ENCODE measurements at regions not wholly inside any gene's neighbourhood (a gene's known extent, or its start where the extent isn't known, plus 50 kb on each side); places are given as distances from the start of the nearest gene placed in this dataset.

- DNase-seq (ENCODE audit: low spot score) = no peak
- Histone ChIP-seq H3K36me3 (replicated peaks; ENCODE audit: insufficient read depth, low read depth) (no peaks in the 10 kb centered on the region), H3K4me1 (ENCODE audit: insufficient read depth) (peaks cover 10% of the 10 kb centered on the region), H3K9me2 (replicated peaks; ENCODE audit: insufficient read depth) (no peaks in the 10 kb centered on the region), H4K20me1 (ENCODE audit: insufficient read depth, poor library complexity, severe bottlenecking) (no peaks in the 10 kb centered on the region), H3K27me3 (no peaks in the 10 kb centered on the region), H3K4me2 (no peak overlapping the region), H3K27ac (no peak overlapping the region), H3K4me3 (no peak overlapping the region), H2AFZ (no peak overlapping the region), H3K79me2 (no peaks in the 10 kb centered on the region), H3K9me3 (ENCODE audit: low read depth) (no peaks in the 10 kb centered on the region)
- WGBS (ENCODE audit: low lambda C conversion rate, missing lambda C conversion rate) = 50% methylated on average over 9 of the region's 9 CpGs
- TF ChIP-seq EZH2 (IDR thresholded peaks at IDR 0.05; ENCODE audit: borderline replicate concordance) (no peak), CTCF (IDR thresholded peaks at IDR 0.05; ENCODE audit: poor library complexity) (no peak), EZH2phosphoT487 (IDR thresholded peaks at IDR 0.05; ENCODE audit: low read depth, severe bottlenecking, unreplicated experiment) (no peak)
These were observed 476.6 kb downstream of the ZNF536 start for GRCh38 chr19:30848636-30849425.

GRCh38 chr19:30846102-30846501, 473.9 kb downstream of the ZNF536 start:
- no peak overlapping the region for H3K4me2 ChIP-seq
- no peaks in the 10 kb centered on the region for H3K79me2 ChIP-seq
- no peaks in the 10 kb centered on the region for H3K9me3 ChIP-seq (ENCODE audit: low read depth)
- no peaks in the 10 kb centered on the region for H4K20me1 ChIP-seq (ENCODE audit: insufficient read depth, poor library complexity, severe bottlenecking)
- H3K27me3 ChIP-seq = no peaks in the 10 kb centered on the region
- H3K4me3 ChIP-seq = no peak overlapping the region
- DNase-seq (ENCODE audit: low spot score) = no peak
- no peak overlapping the region for H2AFZ ChIP-seq
- no peaks in the 10 kb centered on the region for H3K36me3 ChIP-seq (replicated peaks; ENCODE audit: insufficient read depth, low read depth)
- peaks cover 10% of the 10 kb centered on the region for H3K4me1 ChIP-seq (ENCODE audit: insufficient read depth)
- TF ChIP-seq EZH2 (IDR thresholded peaks at IDR 0.05; ENCODE audit: borderline replicate concordance) (no peak), CTCF (IDR thresholded peaks at IDR 0.05; ENCODE audit: poor library complexity) (no peak), EZH2phosphoT487 (IDR thresholded peaks at IDR 0.05; ENCODE audit: low read depth, severe bottlenecking, unreplicated experiment) (no peak)
- no peak overlapping the region for H3K27ac ChIP-seq
- no peaks in the 10 kb centered on the region for H3K9me2 ChIP-seq (replicated peaks; ENCODE audit: insufficient read depth)
- 87% methylated on average over 13 of the region's 13 CpGs for WGBS (ENCODE audit: low lambda C conversion rate, missing lambda C conversion rate)

GRCh38 chr19:30842926-30843325, 470.7 kb downstream of the ZNF536 start:
- Histone ChIP-seq H3K27me3 (no peaks in the 10 kb centered on the region), H3K9me2 (replicated peaks; ENCODE audit: insufficient read depth) (no peaks in the 10 kb centered on the region), H3K27ac (no peak overlapping the region), H3K79me2 (no peaks in the 10 kb centered on the region), H4K20me1 (ENCODE audit: insufficient read depth, poor library complexity, severe bottlenecking) (no peaks in the 10 kb centered on the region), H3K36me3 (replicated peaks; ENCODE audit: insufficient read depth, low read depth) (no peaks in the 10 kb centered on the region), H3K4me3 (no peak overlapping the region), H2AFZ (no peak overlapping the region), H3K4me1 (ENCODE audit: insufficient read depth) (no peaks in the 10 kb centered on the region), H3K9me3 (ENCODE audit: low read depth) (no peaks in the 10 kb centered on the region), H3K4me2 (no peak overlapping the region)
- DNase-seq (ENCODE audit: low spot score) = no peak
- TF ChIP-seq EZH2 (IDR thresholded peaks at IDR 0.05; ENCODE audit: borderline replicate concordance) (no peak), EZH2phosphoT487 (IDR thresholded peaks at IDR 0.05; ENCODE audit: low read depth, severe bottlenecking, unreplicated experiment) (no peak), CTCF (IDR thresholded peaks at IDR 0.05; ENCODE audit: poor library complexity) (no peak)
- WGBS (ENCODE audit: low lambda C conversion rate, missing lambda C conversion rate) = 88% methylated on average over 8 of the region's 8 CpGs

All from hepatocyte (in vitro differentiated cells).